IPS-18c (cell line): ENCODE measurements at regions not wholly inside any gene's neighbourhood (a gene's known extent, or its start where the extent isn't known, plus 50 kb on each side); places are given as distances from the start of the nearest gene placed in this dataset.

Source experiments
- H3K4me3 ChIP-seq: 2 replicates; pipeline ENCODE4 v1.7.0; 2013; ENCODE audit warnings: low read depth, mild to moderate bottlenecking, low read length, moderate library complexity; ENCODE audit not compliant: insufficient read depth
- H3K9me3 ChIP-seq: one replicate; pipeline ENCODE4 v1.6.1; 2013; ENCODE audit warnings: mild to moderate bottlenecking, low read length, moderate library complexity; ENCODE audit not compliant: control insufficient read depth, insufficient read depth

DNA sequence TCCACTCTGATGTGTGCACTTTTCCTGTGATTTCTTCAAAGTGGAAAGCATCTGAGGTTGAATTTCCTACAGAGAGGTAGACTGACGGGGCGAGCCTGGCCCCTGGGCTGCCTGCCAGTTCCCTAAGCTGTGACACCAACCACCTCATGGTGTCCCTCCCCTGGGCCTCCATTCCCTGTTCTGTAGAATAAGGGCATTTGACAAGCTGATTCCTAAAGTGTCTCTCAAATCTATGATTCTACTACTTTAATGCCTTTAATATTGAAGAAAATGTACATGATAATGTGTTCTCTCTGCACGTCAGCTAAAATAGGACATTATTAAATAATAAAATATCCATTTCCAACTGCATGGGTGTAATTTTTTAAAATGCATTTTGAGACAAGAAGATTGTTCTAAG is 105.1 kb downstream of the SEC61G start:
- Histone ChIP-seq H3K9me3 (no peaks in the 10 kb centered on the region), H3K4me3 (no peak overlapping the region)

DNA sequence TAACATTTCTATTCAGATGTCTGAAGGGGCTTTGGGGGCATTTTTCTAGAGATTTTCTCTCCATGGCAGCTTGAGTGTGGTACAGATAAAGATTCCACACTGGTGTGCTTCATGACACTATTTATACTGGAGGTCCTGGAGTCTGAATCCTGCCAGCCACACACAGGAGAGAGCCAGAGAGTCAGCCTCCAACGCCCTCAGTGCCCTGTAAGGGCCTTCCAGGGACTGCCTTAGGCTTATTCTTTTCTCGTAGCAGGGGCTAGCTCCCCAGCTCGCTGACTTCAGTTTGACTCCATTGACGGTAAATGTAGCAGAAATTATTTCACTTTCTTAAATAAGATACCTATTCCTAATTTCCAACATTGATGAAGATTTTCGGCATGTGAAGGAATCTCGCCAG is 100.9 kb downstream of the VSTM2A start:
- no peaks in the 10 kb centered on the region for H3K9me3 ChIP-seq
- no peak overlapping the region for H3K4me3 ChIP-seq

DNA sequence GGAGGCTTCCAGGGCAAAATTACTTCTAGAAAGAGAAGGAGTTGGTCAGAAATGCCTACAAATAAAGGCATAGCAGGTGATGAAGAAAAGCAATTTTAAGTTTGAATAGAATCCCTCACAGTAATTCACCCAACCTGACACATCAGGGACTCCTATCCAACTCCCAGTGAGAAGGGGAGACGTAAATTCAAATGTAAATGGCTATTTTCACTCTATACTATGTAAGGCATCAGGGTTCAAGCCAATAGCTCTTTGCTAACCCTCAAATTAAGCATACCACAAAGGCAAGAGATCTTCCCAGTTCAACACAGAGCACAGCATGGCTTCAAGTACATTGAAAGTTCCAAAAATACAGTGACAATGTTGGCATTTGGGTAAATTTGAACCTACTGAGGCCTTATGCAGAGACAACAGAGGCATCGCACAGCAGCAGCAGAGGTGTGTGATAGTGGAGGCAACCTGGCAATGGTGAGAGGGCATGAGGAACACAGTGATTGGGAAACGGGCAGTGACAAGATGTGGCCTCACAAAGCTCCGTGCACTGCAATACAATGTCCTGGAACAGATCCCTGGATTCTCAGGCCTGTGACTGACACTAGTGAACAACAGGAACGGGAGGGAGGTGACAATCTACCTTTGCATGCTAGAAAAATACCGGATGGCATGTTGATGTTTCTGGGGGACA is 95.7 kb downstream of the VSTM2A start:
- no peak overlapping the region for H3K4me3 ChIP-seq
- no peaks in the 10 kb centered on the region for H3K9me3 ChIP-seq

DNA sequence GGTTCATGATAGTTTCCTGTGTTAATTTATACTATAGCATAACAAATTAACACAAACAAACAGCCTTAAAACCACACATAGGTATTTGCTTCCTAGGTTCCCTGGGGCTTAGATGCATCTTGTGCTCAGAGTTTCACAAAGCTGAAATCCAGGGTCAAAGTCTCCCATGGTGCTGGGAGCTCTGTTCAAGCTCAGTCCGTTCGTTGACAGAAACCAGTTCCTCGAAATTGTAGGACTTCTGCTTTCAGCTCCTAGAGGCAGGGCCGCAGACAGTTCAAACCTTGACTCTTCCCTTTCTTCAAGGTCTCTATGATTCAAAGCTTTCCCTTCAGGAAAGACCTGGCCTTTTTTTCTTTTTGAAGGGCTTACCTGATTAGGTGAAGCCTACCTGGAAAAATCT is 90.5 kb downstream of the VSTM2A start:
- no peak overlapping the region for H3K4me3 ChIP-seq
- no peaks in the 10 kb centered on the region for H3K9me3 ChIP-seq

DNA sequence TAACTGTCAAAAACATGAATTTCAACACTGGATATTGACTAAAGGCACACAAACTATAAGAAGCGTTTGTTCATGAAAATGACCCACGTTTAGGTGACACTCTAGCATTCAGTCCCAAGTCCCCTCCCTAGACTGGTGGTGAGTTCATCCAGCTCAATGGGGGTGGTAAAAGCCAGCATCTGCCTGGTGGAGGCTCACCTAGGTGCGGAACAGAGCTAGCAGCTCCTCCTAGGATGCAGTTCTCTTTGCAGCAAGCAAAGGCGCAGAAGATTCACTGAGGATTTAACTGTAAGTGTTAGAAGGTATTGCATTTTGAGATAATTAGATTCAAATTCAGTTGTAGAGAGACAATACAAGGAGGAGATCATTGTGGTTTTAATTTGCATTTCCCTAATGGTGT is 87.6 kb downstream of the VSTM2A start:
- H3K4me3 ChIP-seq = no peak overlapping the region
- no peaks in the 10 kb centered on the region for H3K9me3 ChIP-seq

DNA sequence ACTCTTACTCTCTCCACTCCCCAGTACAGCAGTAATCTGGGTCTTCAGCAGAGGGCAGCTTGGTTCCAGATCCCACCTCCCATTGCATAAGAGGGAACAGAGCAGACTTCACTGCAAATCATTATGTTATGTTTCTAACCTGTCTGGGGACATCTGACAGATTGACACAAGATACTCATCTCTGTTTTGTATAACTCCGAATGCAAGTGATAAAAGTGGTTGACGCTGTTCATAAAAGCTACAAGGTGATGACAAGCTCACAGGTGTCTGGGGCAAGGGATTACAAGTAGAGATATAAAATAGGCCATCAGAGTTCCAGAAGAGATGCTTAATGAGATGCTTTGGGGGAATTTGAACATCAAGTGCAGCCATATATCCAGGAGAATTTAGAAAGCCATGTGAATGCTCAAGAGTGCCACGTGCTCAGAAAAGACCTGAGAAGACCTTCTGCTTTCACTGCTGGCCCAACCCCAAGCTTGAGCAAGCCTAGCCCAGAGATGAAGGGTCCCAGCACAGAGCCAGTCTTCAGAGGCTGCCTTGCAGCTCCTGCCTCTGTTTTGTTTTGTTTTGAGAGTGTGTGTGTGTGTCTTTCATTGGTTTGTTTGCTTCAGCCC is 80.6 kb downstream of the VSTM2A start:
- Histone ChIP-seq H3K9me3 (no peaks in the 10 kb centered on the region), H3K4me3 (no peak overlapping the region)
